IPS-18c (cell line): ENCODE measurements at regions not wholly inside any gene's neighbourhood (a gene's known extent, or its start where the extent isn't known, plus 50 kb on each side); places are given as distances from the start of the nearest gene placed in this dataset.

Experiments
- H3K4me3 ChIP-seq: 2 replicates; pipeline ENCODE4 v1.7.0; 2013; ENCODE audit warnings: low read depth, mild to moderate bottlenecking, low read length, moderate library complexity; ENCODE audit not compliant: insufficient read depth
- H3K9me3 ChIP-seq: one replicate; pipeline ENCODE4 v1.6.1; 2013; ENCODE audit warnings: mild to moderate bottlenecking, low read length, moderate library complexity; ENCODE audit not compliant: control insufficient read depth, insufficient read depth

GRCh38 chr1:83022206-83022605 is 976.7 kb downstream of the TTLL7 start:
- H3K9me3 ChIP-seq = no peaks in the 10 kb centered on the region
- no peak overlapping the region for H3K4me3 ChIP-seq

GRCh38 chr1:83017701-83018100 is 981.2 kb downstream of the TTLL7 start:
- no peaks in the 10 kb centered on the region for H3K9me3 ChIP-seq
- H3K4me3 ChIP-seq = no peak overlapping the region

GRCh38 chr1:83017276-83017675 is 981.7 kb downstream of the TTLL7 start:
- no peak overlapping the region for H3K4me3 ChIP-seq
- no peaks in the 10 kb centered on the region for H3K9me3 ChIP-seq

- H3K9me3 ChIP-seq = no peaks in the 10 kb centered on the region
- no peak overlapping the region for H3K4me3 ChIP-seq
These were observed 982.5 kb downstream of the TTLL7 start for GRCh38 chr1:83016354-83016849.

GRCh38 chr1:83015163-83015562 is 983.8 kb downstream of the TTLL7 start:
- Histone ChIP-seq H3K9me3 (no peaks in the 10 kb centered on the region), H3K4me3 (no peak overlapping the region)

GRCh38 chr1:83012950-83013349 is 986.0 kb downstream of the TTLL7 start:
- H3K9me3 ChIP-seq = no peaks in the 10 kb centered on the region
- H3K4me3 ChIP-seq = no peak overlapping the region

GRCh38 chr1:83011265-83011664 is 987.7 kb downstream of the TTLL7 start:
- H3K9me3 ChIP-seq = no peaks in the 10 kb centered on the region
- no peak overlapping the region for H3K4me3 ChIP-seq

- H3K9me3 ChIP-seq = no peaks in the 10 kb centered on the region
These were observed 992.7 kb downstream of the TTLL7 start for GRCh38 chr1:83006271-83006670.

GRCh38 chr1:83000286-83000685 is 998.6 kb downstream of the TTLL7 start:
- Histone ChIP-seq H3K4me3 (no peak overlapping the region), H3K9me3 (no peaks in the 10 kb centered on the region)

More at GRCh38 chr1:83006271-83006670, 992.7 kb downstream of the TTLL7 start:
- no peak overlapping the region for H3K4me3 ChIP-seq

- Histone ChIP-seq H3K4me3 (no peak overlapping the region), H3K9me3 (no peaks in the 10 kb centered on the region)
These were observed 1003.0 kb downstream of the TTLL7 start for GRCh38 chr1:82995951-82996350.

GRCh38 chr1:82994616-82995263 is 1004.2 kb downstream of the TTLL7 start:
- H3K9me3 ChIP-seq = no peaks in the 10 kb centered on the region
- H3K4me3 ChIP-seq = no peak overlapping the region

- Histone ChIP-seq H3K9me3 (no peaks in the 10 kb centered on the region), H3K4me3 (no peak overlapping the region)
These were observed 1007.4 kb downstream of the TTLL7 start for GRCh38 chr1:82991569-82991968.

GRCh38 chr1:82979593-82980236 is 1019.2 kb downstream of the TTLL7 start:
- Histone ChIP-seq H3K9me3 (no peaks in the 10 kb centered on the region), H3K4me3 (no peak overlapping the region)

GRCh38 chr1:82978461-82979324 is 1020.2 kb downstream of the TTLL7 start:
- Histone ChIP-seq H3K9me3 (no peaks in the 10 kb centered on the region), H3K4me3 (no peak overlapping the region)

- H3K4me3 ChIP-seq = no peak overlapping the region
These were observed 1025.9 kb downstream of the TTLL7 start for GRCh38 chr1:82972841-82973553.

GRCh38 chr1:82969340-82969739 is 1029.6 kb downstream of the TTLL7 start:
- H3K9me3 ChIP-seq = no peaks in the 10 kb centered on the region

More at GRCh38 chr1:82972841-82973553, 1025.9 kb downstream of the TTLL7 start:
- no peaks in the 10 kb centered on the region for H3K9me3 ChIP-seq

GRCh38 chr1:82962658-82963057 is 1036.3 kb downstream of the TTLL7 start:
- Histone ChIP-seq H3K4me3 (no peak overlapping the region), H3K9me3 (no peaks in the 10 kb centered on the region)

More at GRCh38 chr1:82969340-82969739, 1029.6 kb downstream of the TTLL7 start:
- H3K4me3 ChIP-seq = no peak overlapping the region
